GM04503 (cell line): ENCODE measurements at regions not wholly inside any gene's neighbourhood (a gene's known extent, or its start where the extent isn't known, plus 50 kb on each side); places are given as distances from the start of the nearest gene placed in this dataset.
A peak's percentile ranks its signal among the peaks of the same experiment; 100 is the strongest.
"Not testable (repeated sequence)": the region's sequence is repeated elsewhere in the genome, so short reads cannot be mapped to it uniquely, and the experiment has no call there.

Experiments used
- DNase-seq: peaks from one replicate; pipeline ENCODE4 v3.0.0-alpha.2; 2012; ENCODE audit warnings: low read depth

GRCh38 chrX:1700757-1701156 is 85.9 kb downstream of the ASMT start:
- no peak for DNase-seq

GRCh38 chrX:1701396-1701901 is 86.6 kb downstream of the ASMT start:
- not testable (repeated sequence) for DNase-seq

DNA sequence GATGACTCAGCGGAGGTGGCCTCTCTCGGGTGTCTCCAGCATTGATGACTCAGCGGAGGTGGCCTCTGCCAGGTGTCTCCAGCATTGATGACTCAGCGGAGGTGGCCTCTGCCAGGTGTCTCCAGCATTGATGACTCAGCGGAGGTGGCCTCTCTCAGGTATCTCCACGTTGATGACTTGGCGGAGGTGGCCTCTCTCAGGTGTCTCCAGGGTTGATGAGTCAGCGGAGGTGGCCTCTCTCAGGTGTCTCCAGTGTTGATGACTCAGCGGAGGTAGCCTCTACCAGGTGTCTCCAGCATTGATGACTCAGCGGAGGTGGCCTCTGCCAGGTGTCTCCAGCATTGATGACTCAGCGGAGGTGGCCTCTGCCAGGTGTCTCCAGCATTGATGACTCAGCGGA is 87.3 kb downstream of the ASMT start:
- not testable (repeated sequence) for DNase-seq

- DNase-seq = not testable (repeated sequence)
Measured at GRCh38 chrX:1702557-1702956, 87.7 kb downstream of the ASMT start.

- not testable (repeated sequence) for DNase-seq
Measured at GRCh38 chrX:1709277-1709676, 94.4 kb downstream of the ASMT start.

DNA sequence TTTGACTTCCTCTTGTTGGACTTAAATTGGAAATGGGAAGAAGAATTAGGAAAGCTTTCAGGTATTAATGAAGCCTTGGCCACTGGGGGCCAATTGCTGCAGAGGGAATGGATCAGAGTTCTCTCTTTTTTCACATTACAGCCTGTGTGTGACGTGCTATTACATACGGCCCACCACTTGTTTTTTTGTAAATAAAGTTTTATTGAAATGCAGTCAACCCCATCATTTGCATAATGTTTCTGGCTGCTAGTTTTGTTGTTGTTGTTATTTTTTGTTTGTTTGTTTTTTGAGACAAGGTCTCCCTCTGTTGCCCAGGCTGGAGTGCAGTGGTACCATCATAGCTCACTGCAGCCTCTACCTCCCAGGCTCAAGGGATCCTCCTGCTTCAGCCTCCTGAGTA is 98.4 kb downstream of the ASMT start:
- DNase-seq = no peak

- DNase-seq = no peak
Measured at GRCh38 chrX:1717373-1717772, 102.5 kb downstream of the ASMT start.

- no peak for DNase-seq
Measured at GRCh38 chrX:1719270-1719669, 104.4 kb downstream of the ASMT start.

GRCh38 chrX:1720836-1721235 is 106.0 kb downstream of the ASMT start:
- no peak for DNase-seq

- DNase-seq = no peak
Measured at GRCh38 chrX:1725472-1725871, 110.6 kb downstream of the ASMT start.

- no peak for DNase-seq
Measured at GRCh38 chrX:1727531-1728027, 112.7 kb downstream of the ASMT start.

- no peak for DNase-seq
Measured at GRCh38 chrX:1734806-1735205, 119.9 kb downstream of the ASMT start.

DNA sequence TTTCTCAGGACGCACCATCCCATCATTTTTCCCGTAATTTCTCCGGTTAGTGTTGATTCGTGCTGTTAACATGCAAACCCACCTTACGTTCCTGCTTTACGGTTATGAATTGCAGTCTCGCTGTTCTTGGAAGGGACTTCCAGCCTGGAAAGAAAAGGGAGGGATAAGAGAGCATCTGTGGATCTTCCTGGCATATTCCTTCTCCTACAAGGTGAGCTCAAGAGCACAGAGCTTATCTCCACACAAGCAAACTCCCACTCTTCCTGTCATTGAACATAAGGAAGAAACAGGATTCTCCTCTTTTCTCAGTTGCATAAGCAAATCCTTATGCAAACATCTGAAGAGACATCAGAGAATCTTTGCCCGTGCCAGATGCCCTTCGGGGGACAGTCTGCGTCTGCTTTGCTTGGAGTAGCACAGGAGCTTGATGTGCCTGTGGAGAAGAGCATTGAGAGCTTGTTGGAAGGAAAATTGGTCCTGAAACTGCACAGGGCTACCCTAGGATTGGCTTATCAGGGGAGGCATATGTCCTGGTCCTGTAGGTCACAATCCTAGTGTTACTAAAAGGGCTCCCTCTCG is 127.0 kb downstream of the ASMT start:
- no peak for DNase-seq

- DNase-seq = no peak
Measured at GRCh38 chrX:1743105-1743504, 128.2 kb downstream of the ASMT start.

DNA sequence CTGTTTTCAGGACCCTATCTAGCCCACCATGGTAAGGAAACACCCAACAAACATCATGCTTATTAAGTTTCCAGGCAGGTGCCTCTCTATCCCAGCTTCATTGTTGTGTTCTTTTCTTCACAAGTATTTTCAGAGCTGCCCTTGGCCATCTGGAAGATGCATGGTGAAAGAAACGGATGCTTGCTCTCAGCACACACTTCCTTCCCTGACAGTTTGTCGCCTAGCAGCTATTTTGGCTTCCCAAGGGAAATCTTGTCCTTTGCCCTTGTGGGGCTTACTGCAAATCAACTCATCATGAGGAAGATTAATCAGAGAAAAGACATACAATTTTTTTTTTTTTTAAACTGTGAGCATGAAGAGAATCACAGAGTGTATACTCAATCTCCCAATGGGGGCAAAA is 128.8 kb downstream of the ASMT start:
- DNase-seq = no peak

DNA sequence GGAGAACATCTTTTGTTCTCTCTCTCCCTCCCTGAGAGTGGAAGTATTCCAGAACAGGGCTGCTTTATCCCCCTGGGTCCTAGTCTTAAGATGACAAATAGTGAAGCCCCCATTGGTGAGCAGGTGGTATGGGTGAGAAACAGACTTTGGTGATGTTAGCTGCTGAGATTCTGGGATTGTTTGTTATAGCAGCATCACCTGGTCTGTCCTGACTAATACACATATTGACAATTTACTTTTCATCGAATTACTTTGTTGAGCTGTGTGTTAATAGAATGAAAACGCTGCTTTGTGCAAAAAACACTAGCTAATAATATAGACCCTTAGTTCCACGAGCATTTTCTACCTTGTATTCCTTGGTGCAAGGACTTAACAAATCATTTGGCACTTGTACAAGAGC is 133.5 kb downstream of the ASMT start:
- DNase-seq = no peak

GRCh38 chrX:1749499-1749898 is 134.6 kb downstream of the ASMT start:
- no peak for DNase-seq

GRCh38 chrX:1750267-1750666 is 135.4 kb downstream of the ASMT start:
- no peak for DNase-seq

DNA sequence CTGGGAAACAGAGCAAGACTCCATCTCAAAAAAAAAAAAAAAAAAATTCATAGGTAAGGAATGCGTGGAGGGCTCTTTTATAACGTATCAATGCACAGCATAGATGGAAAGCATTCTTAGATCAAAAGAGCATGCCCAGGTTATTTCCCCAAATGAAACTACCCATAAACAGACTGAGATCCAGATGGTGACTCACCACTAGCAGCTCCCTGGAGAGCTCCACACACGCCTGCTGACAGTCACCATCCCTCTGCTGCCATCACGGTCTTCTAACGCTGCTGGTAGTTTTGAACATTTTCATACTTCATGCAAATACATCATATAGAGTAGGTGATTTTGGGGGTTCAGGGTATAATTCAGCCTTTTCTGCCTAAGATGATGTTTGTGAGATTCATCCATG is 136.9 kb downstream of the ASMT start:
- DNase-seq = no peak

- not testable (repeated sequence) for DNase-seq
Measured at GRCh38 chrX:1752799-1753198, 137.9 kb downstream of the ASMT start.

DNA sequence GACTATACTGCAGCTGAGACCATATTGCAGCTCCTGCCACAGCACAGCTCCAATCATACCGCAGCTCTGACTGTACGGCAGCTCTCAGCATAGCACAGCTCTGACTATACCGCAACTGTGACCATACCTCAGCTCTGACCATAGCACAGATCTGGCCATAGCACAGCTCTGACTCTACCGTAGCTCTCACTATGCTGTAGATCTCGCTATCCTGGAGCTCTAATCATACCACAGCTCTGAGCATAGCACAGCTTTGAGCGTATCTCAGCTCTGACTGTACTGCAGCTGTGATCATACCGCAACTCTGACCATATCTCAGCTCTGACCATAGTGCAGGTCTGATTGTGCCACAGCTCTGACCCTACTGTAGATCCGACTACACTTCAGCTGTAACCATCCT is 139.2 kb downstream of the ASMT start:
- peak; percentile 17 for DNase-seq

DNA sequence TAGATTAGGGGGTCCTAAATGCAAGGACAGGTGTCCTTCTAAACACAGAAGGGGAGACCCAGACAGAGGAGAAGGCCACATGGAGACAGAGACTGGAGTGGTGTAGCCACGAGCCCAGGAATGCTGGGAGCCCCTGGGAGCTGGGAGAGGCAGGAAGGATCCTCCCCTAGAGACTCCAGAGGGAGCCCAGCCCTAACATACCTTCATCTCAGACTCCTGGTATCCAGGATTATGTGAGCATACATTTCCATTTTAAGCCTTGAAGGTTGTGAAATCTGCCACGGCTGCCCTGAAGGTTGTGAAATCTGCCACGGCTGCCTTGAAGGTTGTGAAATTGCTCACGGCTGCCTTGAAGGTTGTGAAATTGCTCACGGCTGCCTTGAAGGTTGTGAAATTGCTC is 148.4 kb downstream of the ASMT start:
- DNase-seq = no peak

DNA sequence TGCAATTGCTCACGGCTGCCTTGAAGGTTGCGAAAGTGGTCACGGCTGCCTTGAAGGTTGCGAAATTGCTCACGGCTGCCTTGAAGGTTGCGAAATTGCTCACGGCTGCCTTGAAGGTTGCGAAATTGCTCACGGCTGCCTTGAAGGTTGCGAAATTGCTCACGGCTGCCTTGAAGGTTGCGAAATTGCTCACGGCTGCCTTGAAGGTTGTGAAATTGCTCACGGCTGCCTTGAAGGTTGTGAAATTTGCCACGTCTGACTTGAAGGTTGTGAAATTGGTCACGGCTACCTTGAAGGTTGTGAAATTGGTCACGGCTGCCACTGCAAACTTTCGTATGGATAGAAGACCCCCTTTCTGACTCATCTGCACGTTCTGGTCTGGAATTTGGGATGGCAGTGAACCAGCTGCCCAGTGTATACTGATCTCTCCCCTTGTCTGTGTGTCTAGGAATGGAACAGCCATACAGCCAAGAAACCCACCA is 150.1 kb downstream of the ASMT start:
- not testable (repeated sequence) for DNase-seq

GRCh38 chrX:1767026-1767425 is 152.2 kb downstream of the ASMT start:
- no peak for DNase-seq
